ENCODE measurements at regions not wholly inside any gene's neighbourhood (a gene's known extent, or its start where the extent isn't known, plus 50 kb on each side); places are given as distances from the start of the nearest gene placed in this dataset.

- TF ChIP-seq CTCF (IDR thresholded peaks at IDR 0.05; ENCODE audit: extremely low read depth in 1 of 2, insufficient read depth in 1 of 2, low read depth in 1 of 2, low read length in 2 of 2) (no peak), EZH2 (IDR thresholded peaks at IDR 0.05; ENCODE audit: borderline replicate concordance, low read depth, low read length, severe bottlenecking) (no peak), POLR2AphosphoS5 (IDR thresholded peaks at IDR 0.05; ENCODE audit: insufficient read depth, low read depth, low read length) (no peak), POLR2A (IDR thresholded peaks at IDR 0.05; ENCODE audit: low read depth, low read length) (no peak), MAX (IDR thresholded peaks at IDR 0.05; ENCODE audit: insufficient read depth, insufficient read length) (no peak), JUN (IDR thresholded peaks at IDR 0.05; ENCODE audit: borderline replicate concordance, insufficient read depth, insufficient read length, low read depth) (no peak), GATA2 (IDR thresholded peaks at IDR 0.05; ENCODE audit: insufficient read depth, insufficient read length, low read depth, low read length) (no peak)
Measured at GRCh38 chr4:36771411-36772153, 473.0 kb upstream of the NWD2 start.
